Ishikawa (cell line): ENCODE measurements at regions not wholly inside any gene's neighbourhood (a gene's known extent, or its start where the extent isn't known, plus 50 kb on each side); places are given as distances from the start of the nearest gene placed in this dataset.

Experiments used
- CEBPB ChIP-seq: IDR thresholded peaks from 2 replicates; pipeline ENCODE4 v1.6.1; 2012
- EP300 ChIP-seq: IDR thresholded peaks from 2 replicates; pipeline ENCODE4 v1.6.1; 2012; ENCODE audit warnings: borderline replicate concordance
- NFIC ChIP-seq: IDR thresholded peaks from 2 replicates; pipeline ENCODE4 v1.6.1; 2012
- RAD21 ChIP-seq: IDR thresholded peaks from 2 replicates; pipeline ENCODE4 v1.6.1; 2012; ENCODE audit warnings: low read depth
- REST ChIP-seq: IDR thresholded peaks from 2 replicates; pipeline ENCODE4 v1.6.1; 2012; ENCODE audit warnings: low read depth, mild to moderate bottlenecking
- TAF1 ChIP-seq: IDR thresholded peaks from 2 replicates; pipeline ENCODE4 v1.6.1; 2012; ENCODE audit warnings: low read depth, mild to moderate bottlenecking
- TEAD4 ChIP-seq: IDR thresholded peaks from 2 replicates; pipeline ENCODE4 v1.6.1; 2012
- YY1 ChIP-seq: IDR thresholded peaks from 2 replicates; pipeline ENCODE4 v1.6.1; 2012; ENCODE audit warnings: low read depth
- ZBTB7A ChIP-seq: IDR thresholded peaks from 2 replicates; pipeline ENCODE4 v1.6.1; 2012; ENCODE audit warnings: low read depth

- no peak for TF ChIP-seq TAF1
- TF ChIP-seq EP300, result no peak
- no peak for TF ChIP-seq TEAD4
- no peak for TF ChIP-seq YY1
- no peak for TF ChIP-seq REST
- TF ChIP-seq CEBPB, result no peak
- no peak for TF ChIP-seq NFIC
- TF ChIP-seq ZBTB7A, result no peak
- no peak for TF ChIP-seq RAD21
These were observed 83.9 kb upstream of the DUSP22 start for GRCh38 chr6:208364-208763.
